IMR-90 (cell line): ENCODE measurements at regions not wholly inside any gene's neighbourhood (a gene's known extent, or its start where the extent isn't known, plus 50 kb on each side); places are given as distances from the start of the nearest gene placed in this dataset.

Experiments
- ATAC-seq: fragments of 200-7000 bp; cut with Tn5 transposase; 2 replicates; pipeline ENCODE4 v1.9.1; 2020; ENCODE audit warnings: low read depth, mild to moderate bottlenecking, moderate library complexity
- BruUV-seq: library from RNA; stranded (reverse); fragments of 400-500 nt; replicated peaks from 2 replicates; lab custom pipeline; 2021; lab: Mats Ljungman, UMichigan
- CTCF ChIA-PET: fragments of 300-600 bp; formaldehyde crosslinking; extraction: SDS; loops from one replicate; lab custom pipeline; 2021; ENCODE audit warnings: antibody characterized with exemption; lab: Yijun Ruan, JAX
- POLR2A ChIA-PET: fragments of 300-600 bp; sonication (Branson Sonifier 250); formaldehyde crosslinking; loops from one replicate; lab custom pipeline; 2022; ENCODE audit warnings: antibody characterized with exemption; ENCODE audit not compliant: unreplicated experiment; lab: Charles Lee
- DNase-seq: peaks from one replicate; pipeline ENCODE4 v3.0.0; 2013
- H2AFZ ChIP-seq: replicated peaks from 2 replicates; pipeline ENCODE3; 2013; ENCODE audit warnings: low read length, mild to moderate bottlenecking; ENCODE audit not compliant: poor library complexity
- H2AK5ac ChIP-seq: 2 replicates; pipeline ENCODE4 v1.6.1; 2013; ENCODE audit warnings: low read depth, low read length, inconsistent platforms
- H2AK9ac ChIP-seq: replicated peaks from 2 replicates; pipeline ENCODE3; 2013; ENCODE audit warnings: mild to moderate bottlenecking, low read depth, low read length, moderate library complexity; ENCODE audit not compliant: poor library complexity
- H2BK120ac ChIP-seq: 2 replicates; pipeline ENCODE4 v1.6.1; 2013; ENCODE audit warnings: low read depth, low read length, inconsistent platforms
- H2BK15ac ChIP-seq: 3 replicates; pipeline ENCODE4 v1.6.1; 2013; ENCODE audit warnings: low read depth, low read length, inconsistent platforms
- H2BK20ac ChIP-seq: 2 replicates; pipeline ENCODE4 v1.6.1; 2013; ENCODE audit warnings: low read depth, mild to moderate bottlenecking, inconsistent platforms, low read length, moderate library complexity
- H2BK5ac ChIP-seq: 2 replicates; pipeline ENCODE4 v1.6.1; 2013; ENCODE audit warnings: mild to moderate bottlenecking, low read depth, low read length, inconsistent platforms; ENCODE audit not compliant: poor library complexity, severe bottlenecking
- H3K14ac ChIP-seq: replicated peaks from 2 replicates; pipeline ENCODE4 v1.6.1; 2013; ENCODE audit warnings: low read depth, low read length, inconsistent platforms
- H3K18ac ChIP-seq: 2 replicates; pipeline ENCODE4 v1.6.1; 2013; ENCODE audit warnings: low read depth, low read length, control low read depth
- H3K23ac ChIP-seq: 2 replicates; pipeline ENCODE4 v1.6.1; 2013; ENCODE audit warnings: low read depth, low read length, inconsistent platforms
- H3K27ac ChIP-seq: 2 replicates; pipeline ENCODE4 v1.5.1; 2013; ENCODE audit warnings: mild to moderate bottlenecking, control low read depth, low read length; ENCODE audit not compliant: insufficient read depth
- H3K27me3 ChIP-seq: 2 replicates; pipeline ENCODE4 v1.6.1; 2013; ENCODE audit warnings: low read length; ENCODE audit not compliant: control insufficient read depth, insufficient read depth
- H3K36me3 ChIP-seq: 2 replicates; pipeline ENCODE4 v1.6.1; 2013; ENCODE audit warnings: low read length, mixed read lengths; ENCODE audit not compliant: control insufficient read depth, insufficient read depth
- H3K4ac ChIP-seq: 2 replicates; pipeline ENCODE4 v1.6.1; 2013; ENCODE audit warnings: low read depth, low read length, inconsistent platforms
- H3K4me1 ChIP-seq: 2 replicates; pipeline ENCODE4 v1.6.1; 2013; ENCODE audit warnings: low read length, mixed read lengths; ENCODE audit not compliant: control insufficient read depth, insufficient read depth
- H3K4me2 ChIP-seq: 2 replicates; pipeline ENCODE4 v1.6.1; 2013; ENCODE audit warnings: low read depth, mild to moderate bottlenecking, control low read depth, low read length, moderate library complexity
- H3K4me3 ChIP-seq: 2 replicates; pipeline ENCODE4 v1.5.1; 2013; ENCODE audit warnings: low read depth, mild to moderate bottlenecking, control low read depth, low read length, moderate library complexity; ENCODE audit not compliant: insufficient read depth
- H3K56ac ChIP-seq: 2 replicates; pipeline ENCODE4 v1.6.1; 2013; ENCODE audit warnings: low read length, inconsistent platforms; ENCODE audit not compliant: insufficient read depth; ENCODE audit errors: extremely low read depth
- H3K79me1 ChIP-seq, 2 experiments: 2 replicates each; pipeline ENCODE4 v1.6.1; 2013; ENCODE audit warnings: low read length in 2 of 2, inconsistent platforms in 1 of 2, low read depth in 1 of 2
- H3K9ac ChIP-seq: 2 replicates; pipeline ENCODE4 v1.6.1; 2013; ENCODE audit warnings: low read depth, low read length, control low read depth
- H3K9me1 ChIP-seq: 2 replicates; pipeline ENCODE4 v1.6.1; 2013; ENCODE audit warnings: low read length, inconsistent platforms; ENCODE audit not compliant: insufficient read depth
- H3K9me3 ChIP-seq: 2 replicates; pipeline ENCODE4 v1.6.1; 2013; ENCODE audit warnings: low read length; ENCODE audit not compliant: control insufficient read depth, insufficient read depth
- H4K20me1 ChIP-seq: 2 replicates; pipeline ENCODE4 v1.6.1; 2013; ENCODE audit warnings: low read length, inconsistent platforms; ENCODE audit not compliant: insufficient read depth
- H4K5ac ChIP-seq: 2 replicates; pipeline ENCODE4 v1.6.1; 2013; ENCODE audit warnings: mild to moderate bottlenecking, low read depth, low read length, control low read depth
- H4K8ac ChIP-seq, 2 experiments: 2 replicates each; pipeline ENCODE4 v1.6.1; 2013; ENCODE audit warnings: low read depth in 2 of 2, low read length in 2 of 2, control low read depth in 1 of 2, inconsistent platforms in 1 of 2
- H4K91ac ChIP-seq: 2 replicates; pipeline ENCODE4 v1.6.1; 2013; ENCODE audit warnings: low read depth, low read length, inconsistent platforms; ENCODE audit not compliant: insufficient read depth
- BHLHE40 ChIP-seq: fragments of 150-350 bp; IDR thresholded peaks from 2 replicates; pipeline ENCODE4 v1.6.1; 2016; ENCODE audit warnings: mild to moderate bottlenecking, low read depth, low read length
- CHD1 ChIP-seq: IDR thresholded peaks from 2 replicates; pipeline ENCODE4 v1.6.1; 2012; ENCODE audit warnings: low read depth, low read length, improper control_type of control experiment
- CTCF ChIP-seq: conservative IDR thresholded peaks from 2 replicates; pipeline ENCODE4 v1.5.1; 2012; ENCODE audit warnings: mild to moderate bottlenecking, low read depth, low read length, improper control_type of control experiment
- ELK1 ChIP-seq: fragments of 150-350 bp; IDR thresholded peaks from 2 replicates; pipeline ENCODE4 v1.6.1; 2016; ENCODE audit warnings: low read depth, mild to moderate bottlenecking, low read length, moderate library complexity, borderline replicate concordance
- FOS ChIP-seq: fragments of 150-350 bp; IDR thresholded peaks from 2 replicates; pipeline ENCODE4 v1.6.1; 2016; ENCODE audit warnings: low read depth, low read length
- MAFK ChIP-seq: IDR thresholded peaks from 2 replicates; pipeline ENCODE4 v1.6.1; 2012; ENCODE audit warnings: low read depth, low read length, improper control_type of control experiment
- MAZ ChIP-seq: IDR thresholded peaks from 2 replicates; pipeline ENCODE4 v1.6.1; 2012; ENCODE audit warnings: low read depth, mild to moderate bottlenecking, low read length, improper control_type of control experiment, moderate library complexity, borderline replicate concordance
- MXI1 ChIP-seq: IDR thresholded peaks from 2 replicates; pipeline ENCODE4 v1.6.1; 2012; ENCODE audit warnings: low read depth, mild to moderate bottlenecking, low read length, moderate library complexity, borderline replicate concordance
- NFE2L2 ChIP-seq: fragments of 150-350 bp; IDR thresholded peaks from 2 replicates; pipeline ENCODE4 v1.6.1; 2016; ENCODE audit warnings: low read depth, mild to moderate bottlenecking, low read length
- POLR2A ChIP-seq: IDR thresholded peaks from 2 replicates; pipeline ENCODE4 v1.6.1; 2012; ENCODE audit warnings: mild to moderate bottlenecking, low read depth, low read length
- RAD21 ChIP-seq: IDR thresholded peaks from 2 replicates; pipeline ENCODE4 v1.6.1; 2012; ENCODE audit warnings: low read length, improper control_type of control experiment
- RCOR1 ChIP-seq: IDR thresholded peaks from 2 replicates; pipeline ENCODE4 v1.6.1; 2012; ENCODE audit warnings: mild to moderate bottlenecking, low read length, improper control_type of control experiment; ENCODE audit not compliant: insufficient replicate concordance
- RFX5 ChIP-seq: IDR thresholded peaks from 2 replicates; pipeline ENCODE4 v1.8.0; 2012; ENCODE audit warnings: low read depth, mild to moderate bottlenecking, low read length, moderate library complexity
- SMC3 ChIP-seq: fragments of 150-350 bp; IDR thresholded peaks from 2 replicates; pipeline ENCODE4 v1.6.1; 2016; ENCODE audit warnings: low read depth, mild to moderate bottlenecking, antibody characterized with exemption, low read length, moderate library complexity
- USF2 ChIP-seq: fragments of 150-350 bp; IDR thresholded peaks from 2 replicates; pipeline ENCODE4 v1.6.1; 2017; ENCODE audit warnings: mild to moderate bottlenecking, antibody characterized with exemption, low read length, low read depth
- WGBS, 2 experiments: methylation state at CpG; one replicate each; pipeline versions ENCODE4 v1.1.5 to v1.1.7; 2013; ENCODE audit warnings: missing lambda C conversion rate in 2 of 2; ENCODE audit not compliant: insufficient read length in 1 of 2; ENCODE audit errors: extremely low coverage in 2 of 2; 5-methylcytosine and 5-hydroxymethylcytosine counted together
- dilution Hi-C: fragments of 300-500 bp; cut with HindIII; formaldehyde crosslinking; loops from one replicate; pipeline ENCODE4 v1.14.3; 2018; ENCODE audit warnings: low sequenced_read_pairs; ENCODE audit not compliant: unreplicated experiment
- in situ Hi-C: fragments of 300-500 bp; cut with MboI; formaldehyde crosslinking; loops from 3 replicates; pipeline ENCODE4 v1.14.3; 2019; ENCODE audit warnings: low sequenced_read_pairs, inconsistent platforms, mixed read lengths
- intact Hi-C: fragments of 100-400 bp; cut with micrococcal nuclease; formaldehyde crosslinking; loops from 2 replicates; pipeline ENCODE4 v1.10.0; 2022

GRCh38 chr21:35135481-35135880 is 86.4 kb upstream of the RUNX1 start:
- Histone ChIP-seq H3K23ac (no peak overlapping the region), H3K18ac (no peak overlapping the region), H4K5ac (no peak overlapping the region), H2BK5ac (no peak overlapping the region), H4K8ac (no peak overlapping the region), H2BK15ac (no peak overlapping the region), H2AK9ac (no peak overlapping the region), H3K4me1 (peaks cover 14% of the 10 kb centered on the region), H2AK5ac (no peak overlapping the region; the same call in 1 of the 2 replicates), H3K27ac (no peak overlapping the region), H3K56ac (no peak overlapping the region), H3K36me3 (no peaks in the 10 kb centered on the region), H3K4me2 (no peak overlapping the region), H3K9me1 (peaks cover 20% of the 10 kb centered on the region), H3K14ac (no peak overlapping the region), H2AFZ (no peak overlapping the region), H4K91ac (no peak overlapping the region), H3K4me3 (no peak overlapping the region), H3K79me1 (0 out of 4 replicates have a peak, but pooled peaks cover 0 to 8% of the 10 kb centered on the region in 2 experiments), H3K4ac (no peak overlapping the region), H2BK120ac (peak overlapping the region; percentile 51; the same call in 1 of the 2 replicates), H3K9ac (no peak overlapping the region), H2BK20ac (no peak overlapping the region), H3K9me3 (no peaks in the 10 kb centered on the region), H3K27me3 (no peaks in the 10 kb centered on the region), H4K20me1 (no peaks in the 10 kb centered on the region)
- in situ Hi-C loops: no loop called here
- no peak for DNase-seq
- WGBS, 2 experiments: 89% methylated on average over 6 of the region's 7 CpGs; no CpG with 5 or more reads in 1 of the 2 experiments
- ChIA-PET CTCF (no interaction called here), POLR2A (interaction anchor here (0.6 kb wide), 1 partner anchor 443 kb away, joined by 8 read pairs; no protein-coding TSS in a partner anchor)
- no peak for TF ChIP-seq MAFK
- no peak for TF ChIP-seq RCOR1
- no peak for TF ChIP-seq FOS
- no peak for TF ChIP-seq ELK1
- no peak for TF ChIP-seq RAD21
- no peak for TF ChIP-seq USF2
- no peak for TF ChIP-seq RFX5
- TF ChIP-seq NFE2L2: no peak
- no peak for TF ChIP-seq BHLHE40
- no peak for TF ChIP-seq MAZ
- no peak for TF ChIP-seq CTCF
- TF ChIP-seq SMC3: no peak
- no peak for TF ChIP-seq MXI1
- TF ChIP-seq POLR2A: no peak
- TF ChIP-seq CHD1: no peak
- BruUV-seq: no TSS peak
- no peak for ATAC-seq
- dilution Hi-C loops: no loop called here
- intact Hi-C loops: no loop called here
